Stimulated activated CD8-positive, alpha-beta memory T cell treated with anti-CD3 and anti-CD28 coated beads, Interleukin-15, amount 100 ng/mL, for 1 hour (primary cell): ENCODE measurements at regions not wholly inside any gene's neighbourhood (a gene's known extent, or its start where the extent isn't known, plus 50 kb on each side); places are given as distances from the start of the nearest gene placed in this dataset.

Experiments used
- DNase-seq: peaks from one replicate; pipeline ENCODE4 v3.0.0-alpha.2; 2020; ENCODE audit warnings: low read depth

- DNase-seq: no peak
These were observed 224.4 kb upstream of the GALNT17 start for GRCh38 chr7:70907259-70908247.

- no peak for DNase-seq
These were observed 218.0 kb upstream of the GALNT17 start for GRCh38 chr7:70913924-70914323.

- no peak for DNase-seq
These were observed 216.9 kb upstream of the GALNT17 start for GRCh38 chr7:70915067-70915466.

- no peak for DNase-seq
These were observed 212.4 kb upstream of the GALNT17 start for GRCh38 chr7:70919481-70920073.

GRCh38 chr7:70920876-70921275 lies 211.1 kb upstream of the GALNT17 start:
- no peak for DNase-seq

GRCh38 chr7:70923181-70923845 lies 208.6 kb upstream of the GALNT17 start:
- no peak for DNase-seq

GRCh38 chr7:70925411-70926115 lies 206.4 kb upstream of the GALNT17 start:
- no peak for DNase-seq

- no peak for DNase-seq
These were observed 205.3 kb upstream of the GALNT17 start for GRCh38 chr7:70926666-70927065.

GRCh38 chr7:70935311-70935710 lies 196.6 kb upstream of the GALNT17 start:
- no peak for DNase-seq

GRCh38 chr7:70935854-70936253 lies 196.1 kb upstream of the GALNT17 start:
- DNase-seq: no peak

GRCh38 chr7:70937424-70937823 lies 194.5 kb upstream of the GALNT17 start:
- DNase-seq: no peak

- no peak for DNase-seq
These were observed 191.3 kb upstream of the GALNT17 start for GRCh38 chr7:70940597-70940996.

- DNase-seq: no peak
These were observed 189.2 kb upstream of the GALNT17 start for GRCh38 chr7:70942791-70943190.

GRCh38 chr7:70944516-70944915 lies 187.4 kb upstream of the GALNT17 start:
- no peak for DNase-seq

GRCh38 chr7:70947181-70947580 lies 184.8 kb upstream of the GALNT17 start:
- DNase-seq: no peak

GRCh38 chr7:70949862-70950261 lies 182.1 kb upstream of the GALNT17 start:
- no peak for DNase-seq

- no peak for DNase-seq
These were observed 180.5 kb upstream of the GALNT17 start for GRCh38 chr7:70951271-70951962.

GRCh38 chr7:70952311-70952710 lies 179.6 kb upstream of the GALNT17 start:
- no peak for DNase-seq

GRCh38 chr7:70953331-70953741 lies 178.6 kb upstream of the GALNT17 start:
- DNase-seq: no peak

GRCh38 chr7:70953796-70954195 lies 178.1 kb upstream of the GALNT17 start:
- DNase-seq: no peak

- no peak for DNase-seq
These were observed 159.3 kb upstream of the GALNT17 start for GRCh38 chr7:70972693-70973092.

GRCh38 chr7:70975754-70976153 lies 156.2 kb upstream of the GALNT17 start:
- DNase-seq: no peak
